EH (cell line): ENCODE measurements at regions not wholly inside any gene's neighbourhood (a gene's known extent, or its start where the extent isn't known, plus 50 kb on each side); places are given as distances from the start of the nearest gene placed in this dataset.

Experiments used
- DNase-seq: peaks from one replicate; pipeline ENCODE4 v3.0.0-alpha.2; 2015; ENCODE audit warnings: low read depth

DNA sequence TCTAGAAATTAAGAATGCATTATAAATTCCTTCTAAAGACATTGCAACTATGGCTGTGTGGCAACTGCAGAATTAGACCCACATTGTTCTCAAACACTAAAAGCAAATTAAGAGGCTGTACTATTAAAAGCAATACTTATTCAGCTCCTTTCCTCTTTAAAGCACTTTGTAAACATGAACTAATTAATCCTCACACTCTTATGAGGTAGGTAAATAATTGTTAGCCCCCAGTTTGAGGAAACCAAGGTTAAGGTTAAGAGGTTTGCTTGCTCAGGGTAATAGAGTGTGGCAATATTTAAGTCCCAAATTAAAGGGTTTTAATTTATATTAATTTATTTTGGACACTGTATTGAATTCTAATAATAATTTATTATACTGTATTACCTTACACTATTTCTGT lies 553.8 kb downstream of the LRRIQ3 start:
- DNase-seq, result no peak

DNA sequence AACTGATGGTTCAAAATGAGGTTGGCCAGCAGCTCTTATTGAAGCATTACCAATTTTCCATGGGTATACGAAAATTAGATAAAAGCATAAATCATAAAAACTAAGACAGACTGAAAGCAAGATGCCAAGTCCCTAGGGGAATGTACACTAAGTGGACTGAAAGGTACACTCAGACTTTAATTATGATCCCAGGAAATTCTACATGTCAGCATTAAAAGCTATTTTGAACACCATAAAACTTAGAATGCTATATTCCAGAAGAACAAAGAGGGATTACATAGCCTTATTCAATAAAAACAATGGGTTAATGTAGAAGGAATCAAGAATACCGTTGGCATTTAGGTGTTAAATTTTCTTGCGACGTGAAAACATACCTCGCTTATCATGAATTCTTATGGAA lies 558.5 kb downstream of the LRRIQ3 start:
- DNase-seq, result no peak

DNA sequence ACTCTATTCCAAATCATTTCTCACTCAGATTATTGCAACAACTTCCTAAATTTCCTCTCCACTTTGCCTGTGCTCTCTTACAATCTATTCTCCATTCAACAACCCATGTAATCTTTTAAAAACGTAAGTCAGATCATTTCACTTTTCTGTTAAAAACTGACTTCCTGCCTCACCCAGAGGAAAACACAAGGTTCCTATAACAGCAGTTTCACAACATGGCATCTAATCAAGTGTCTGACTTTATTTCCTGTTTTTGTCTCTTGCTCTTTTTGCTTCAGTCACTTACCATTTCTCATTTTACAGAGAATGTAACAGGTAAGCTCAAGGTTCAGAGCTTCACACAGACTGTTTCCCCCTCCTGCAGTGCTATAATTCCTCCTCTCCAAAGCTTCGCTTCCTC lies 560.7 kb downstream of the LRRIQ3 start:
- no peak for DNase-seq

DNA sequence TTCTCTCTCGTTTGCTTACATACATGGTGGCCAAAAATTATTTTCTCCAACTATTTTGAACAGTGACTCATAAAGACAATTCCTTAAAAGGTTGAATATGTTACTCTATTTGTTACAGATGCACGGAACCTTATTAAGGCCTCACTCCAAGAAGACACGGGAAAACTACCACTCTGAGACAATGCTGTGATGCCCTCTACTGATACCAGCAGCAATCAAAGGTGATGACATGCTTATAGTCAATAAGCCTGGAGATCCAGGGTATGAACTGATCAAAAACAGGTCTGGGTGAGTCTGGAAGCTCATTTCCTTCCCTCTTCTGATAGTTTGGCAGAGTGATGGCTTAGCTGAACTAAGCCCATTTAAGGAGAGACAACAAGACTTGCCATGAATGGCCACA lies 563.0 kb downstream of the LRRIQ3 start:
- DNase-seq, result no peak

DNA sequence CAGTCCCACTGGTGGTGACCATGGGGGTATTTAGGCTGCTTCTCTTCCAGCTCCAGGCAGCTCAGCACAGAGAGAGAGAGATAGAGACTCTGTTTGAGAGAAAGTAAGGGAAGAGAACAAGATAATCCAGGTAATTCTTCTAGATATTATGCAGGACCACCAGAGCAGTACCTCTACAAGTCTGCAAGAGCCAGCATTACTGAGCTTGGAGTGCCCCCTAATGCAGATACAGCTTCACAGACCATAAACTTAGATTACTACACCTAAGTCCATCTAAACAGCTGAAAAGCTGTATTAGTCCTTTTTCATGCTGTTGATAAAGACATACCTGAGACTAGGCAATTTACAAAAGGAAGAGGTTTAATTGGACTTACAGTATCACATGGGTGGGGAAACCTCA lies 570.3 kb downstream of the LRRIQ3 start:
- DNase-seq, result no peak

DNA sequence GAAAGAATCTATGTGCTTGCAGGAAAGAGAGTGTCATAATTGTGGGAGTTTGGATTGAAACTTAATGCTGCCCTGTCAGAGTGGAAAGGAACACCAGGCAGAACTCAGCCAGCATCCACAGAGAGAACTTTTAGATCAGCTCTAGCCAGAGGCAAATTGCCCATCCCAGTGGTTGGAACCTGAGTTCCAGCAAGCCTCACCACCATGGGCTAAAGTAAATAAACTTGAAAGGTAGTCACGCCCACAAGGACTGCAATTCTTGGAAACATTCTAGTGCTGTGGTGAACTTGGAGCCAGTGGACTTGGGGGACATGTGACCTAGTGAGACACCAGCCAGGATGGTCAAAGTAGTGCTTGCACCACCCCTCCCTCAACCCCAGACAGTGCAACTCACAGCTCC lies 571.6 kb downstream of the LRRIQ3 start:
- no peak for DNase-seq

DNA sequence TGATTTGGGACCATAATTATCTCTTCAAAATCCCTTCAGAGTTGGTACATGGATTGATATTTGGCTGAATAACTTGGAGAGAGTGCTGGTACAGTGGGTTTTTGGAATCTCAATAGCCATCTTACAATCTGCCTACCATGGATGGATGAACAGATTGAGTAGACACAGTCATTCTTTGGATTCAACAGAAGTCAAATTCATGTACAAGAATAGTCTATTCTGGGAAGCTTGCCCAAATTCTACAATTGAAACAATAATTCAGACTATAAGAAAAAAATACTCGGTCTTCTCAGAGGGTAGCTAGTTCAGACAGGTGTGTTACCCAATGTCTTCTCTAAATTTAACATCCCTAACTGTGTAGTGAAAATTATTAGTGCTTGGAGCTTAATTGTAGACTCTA lies 574.0 kb downstream of the LRRIQ3 start:
- DNase-seq, result no peak

DNA sequence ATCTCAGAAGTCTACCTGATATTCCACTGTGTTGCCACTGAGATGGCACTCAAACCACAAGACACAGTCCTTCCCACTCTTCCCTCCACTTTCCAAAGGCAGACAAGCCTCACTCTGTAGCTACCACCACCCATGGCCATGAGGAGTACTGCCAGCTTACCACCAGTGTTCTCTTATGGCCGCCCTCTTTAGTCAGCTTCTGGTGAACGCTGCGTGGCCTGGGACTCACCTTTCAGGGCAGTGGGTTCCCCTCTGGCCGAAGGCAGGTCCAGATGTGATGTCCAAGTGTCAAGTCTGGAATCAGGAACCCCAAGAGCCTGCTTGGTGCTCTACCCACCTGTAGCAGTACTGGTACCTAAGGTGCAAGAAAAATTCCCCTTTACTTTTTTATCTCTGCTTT lies 580.8 kb downstream of the LRRIQ3 start:
- DNase-seq, result no peak

DNA sequence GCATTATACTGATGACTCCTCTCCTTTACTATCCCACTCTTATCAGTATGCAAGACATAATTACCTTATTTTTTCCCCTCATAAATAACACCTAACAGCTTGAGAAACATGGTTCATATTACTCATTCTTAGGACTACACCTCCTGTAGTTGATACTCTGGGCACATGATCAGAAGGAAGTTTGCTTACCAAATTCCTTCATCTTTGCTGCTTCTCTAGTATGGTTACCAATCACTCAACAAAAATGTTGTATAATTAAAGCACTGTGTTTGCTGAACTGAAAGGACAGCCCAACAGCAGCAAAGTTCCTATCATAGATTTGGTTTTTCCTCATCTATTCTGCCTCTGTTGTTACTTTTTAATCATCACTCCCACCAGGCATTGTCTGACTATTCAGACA lies 586.3 kb downstream of the LRRIQ3 start:
- no peak for DNase-seq

DNA sequence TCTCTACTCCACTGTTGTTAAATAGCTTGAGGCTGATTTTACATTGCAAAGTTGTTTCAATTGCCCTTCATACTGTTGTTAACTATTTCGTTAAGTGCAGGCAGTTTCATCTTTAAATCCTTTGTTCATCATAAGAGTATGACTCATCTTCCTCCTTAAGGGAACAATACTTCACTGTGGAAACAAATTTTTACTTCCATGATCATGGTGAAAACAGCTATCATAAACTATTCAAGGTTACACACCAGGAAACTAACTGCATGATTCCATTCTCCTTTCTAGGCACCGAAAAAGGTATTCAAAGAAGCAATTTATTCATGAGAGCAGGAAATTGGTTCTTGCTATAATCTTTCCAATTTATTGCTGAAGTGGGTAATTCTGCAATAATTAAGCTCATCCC lies 593.2 kb downstream of the LRRIQ3 start:
- DNase-seq, result no peak

DNA sequence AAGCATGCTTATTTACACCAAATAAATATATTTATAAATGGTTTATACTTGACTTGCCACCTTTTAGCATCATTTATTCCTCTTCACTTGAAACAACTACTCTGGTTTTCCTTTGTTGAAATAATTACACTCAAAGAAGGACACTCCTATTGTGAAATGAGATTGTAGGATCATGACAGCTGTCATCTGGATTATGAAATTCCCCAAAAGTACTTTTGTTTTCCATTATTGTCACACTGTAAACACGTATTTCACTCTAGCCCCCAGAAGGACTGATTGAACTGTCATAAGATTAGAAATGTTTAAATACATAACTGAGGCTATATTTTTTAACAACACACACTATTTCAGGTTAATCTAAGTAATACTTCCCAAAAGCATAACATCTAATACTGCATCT lies 593.8 kb downstream of the LRRIQ3 start:
- DNase-seq, result no peak

DNA sequence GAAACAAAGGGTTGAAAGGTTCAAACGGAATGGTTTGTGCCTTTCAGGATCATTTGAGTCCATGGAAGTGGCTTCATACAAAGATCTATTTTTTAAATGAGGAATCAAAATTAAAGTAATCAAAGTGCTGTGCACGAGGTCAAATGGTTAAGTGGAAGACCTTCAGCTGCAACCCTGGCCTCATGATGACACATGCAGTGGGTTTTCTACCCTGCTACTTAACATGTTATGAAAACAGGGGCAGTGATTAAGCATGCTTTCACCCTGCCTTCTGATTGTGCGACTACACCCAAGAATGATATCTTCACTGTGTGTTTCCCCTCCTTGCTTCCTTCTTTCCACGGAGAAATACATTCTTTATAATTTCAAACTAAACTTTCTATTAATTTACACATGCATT lies 604.2 kb downstream of the LRRIQ3 start:
- no peak for DNase-seq

DNA sequence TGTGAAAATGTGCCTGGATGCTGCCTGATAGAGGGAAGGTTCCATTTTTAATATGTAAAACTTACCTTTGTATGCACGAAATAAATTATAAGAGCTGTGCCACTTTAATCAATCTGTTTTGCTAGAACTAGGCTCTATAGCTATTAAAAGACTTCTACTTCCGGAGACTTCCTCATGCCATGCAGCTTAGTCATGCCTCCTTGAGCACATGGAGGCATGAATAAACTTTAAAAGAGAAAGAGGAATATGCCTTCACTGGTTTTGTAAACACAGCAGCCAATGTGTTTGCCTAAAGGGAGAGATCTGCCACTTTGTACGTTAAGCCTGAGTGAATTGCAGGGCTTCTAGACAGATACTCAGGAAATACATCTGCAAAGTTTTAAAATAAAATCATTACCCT lies 604.6 kb downstream of the LRRIQ3 start:
- no peak for DNase-seq

DNA sequence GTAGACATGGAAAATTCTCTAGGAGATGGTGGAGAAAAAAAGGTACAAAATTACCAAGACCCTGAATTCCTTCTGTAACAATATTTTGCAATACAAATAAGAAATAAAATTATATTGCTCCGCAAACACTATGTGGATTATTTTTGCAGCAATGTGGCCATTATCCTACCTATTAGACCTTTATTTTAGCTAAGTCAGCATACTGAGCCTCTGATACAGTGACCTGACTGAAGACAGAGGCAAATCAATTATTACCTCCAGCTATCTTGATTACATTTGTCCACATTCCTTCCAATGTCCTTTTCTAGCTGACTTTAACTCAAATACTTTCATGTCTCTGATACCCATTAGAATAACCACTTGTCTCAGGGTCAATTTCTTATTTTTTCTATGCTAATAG lies 610.9 kb downstream of the LRRIQ3 start:
- DNase-seq, result no peak

DNA sequence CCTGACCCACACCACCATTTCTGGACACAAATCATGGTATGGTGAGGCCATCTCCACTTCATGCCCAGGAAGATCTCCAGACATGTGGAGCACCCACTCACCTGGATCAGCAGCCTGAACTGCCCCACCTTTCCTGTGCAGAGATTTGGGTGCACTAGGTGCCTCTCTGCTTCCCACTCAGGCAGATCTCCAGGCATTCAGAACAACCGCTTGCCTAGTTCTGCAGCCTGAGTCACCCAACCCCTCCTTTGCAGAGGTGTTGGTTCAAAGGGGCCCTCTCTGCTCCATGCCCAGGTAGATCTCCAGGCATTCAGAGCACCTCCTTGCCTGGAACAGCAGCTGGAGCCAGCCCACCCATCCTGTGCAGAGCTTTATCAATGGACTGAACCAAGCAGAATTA lies 620.8 kb downstream of the LRRIQ3 start:
- DNase-seq, result no peak

DNA sequence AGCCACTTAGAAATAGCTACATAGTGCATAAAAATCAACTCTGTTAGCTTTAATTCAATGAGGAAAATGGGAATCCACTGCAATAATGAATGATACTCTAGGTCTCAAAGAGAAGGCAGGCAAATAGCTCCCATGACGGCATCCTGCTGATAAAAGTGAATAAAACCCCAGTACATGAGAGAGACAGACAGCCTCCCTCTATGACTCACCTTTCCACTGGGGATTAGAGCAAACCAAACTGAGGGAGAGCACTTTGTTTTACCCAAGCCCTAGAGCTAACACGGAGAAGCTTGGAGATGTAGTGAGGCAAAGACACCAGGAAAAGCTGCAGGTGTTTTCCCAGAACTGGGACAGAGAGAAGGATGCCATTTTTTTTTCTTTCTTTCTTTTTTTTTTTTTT lies 621.9 kb downstream of the LRRIQ3 start:
- no peak for DNase-seq

DNA sequence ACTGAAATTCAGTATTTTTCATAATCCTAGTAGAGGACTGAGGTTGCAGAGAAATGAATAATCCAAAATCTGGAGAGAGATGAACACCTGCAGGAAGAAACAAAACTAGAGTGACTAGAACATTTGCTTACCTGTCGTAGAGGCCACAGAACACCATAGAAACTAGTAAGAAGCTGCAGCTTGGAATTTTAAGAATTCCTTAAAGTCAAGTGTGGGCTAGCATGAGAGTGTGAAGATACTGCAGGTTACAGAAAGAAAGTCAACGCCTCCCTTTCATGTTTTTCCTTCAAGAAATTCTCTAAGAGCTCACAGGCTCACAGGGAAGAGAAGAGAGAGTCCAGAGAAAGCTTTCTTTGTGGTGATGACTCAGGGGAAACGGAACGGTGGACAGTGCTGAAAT lies 633.7 kb downstream of the LRRIQ3 start:
- no peak for DNase-seq

DNA sequence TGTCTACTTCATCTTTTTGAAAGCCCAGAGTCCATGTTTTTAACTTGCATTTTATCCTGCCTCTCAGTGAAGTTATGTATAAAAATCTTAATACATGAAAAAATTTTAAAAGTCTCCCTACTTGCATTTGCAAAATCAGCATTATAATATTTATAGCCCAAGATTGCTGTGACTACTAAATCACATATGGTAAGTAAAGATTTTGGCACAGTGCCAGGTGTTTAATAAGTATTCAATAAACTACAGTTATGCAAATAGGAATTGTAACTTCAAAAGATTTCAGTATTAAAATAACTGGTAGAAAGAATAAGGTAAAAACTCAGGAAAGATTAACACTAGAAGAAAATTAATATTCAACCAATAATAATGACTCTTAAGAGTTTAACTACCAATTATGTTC lies 641.7 kb downstream of the LRRIQ3 start:
- DNase-seq, result no peak

DNA sequence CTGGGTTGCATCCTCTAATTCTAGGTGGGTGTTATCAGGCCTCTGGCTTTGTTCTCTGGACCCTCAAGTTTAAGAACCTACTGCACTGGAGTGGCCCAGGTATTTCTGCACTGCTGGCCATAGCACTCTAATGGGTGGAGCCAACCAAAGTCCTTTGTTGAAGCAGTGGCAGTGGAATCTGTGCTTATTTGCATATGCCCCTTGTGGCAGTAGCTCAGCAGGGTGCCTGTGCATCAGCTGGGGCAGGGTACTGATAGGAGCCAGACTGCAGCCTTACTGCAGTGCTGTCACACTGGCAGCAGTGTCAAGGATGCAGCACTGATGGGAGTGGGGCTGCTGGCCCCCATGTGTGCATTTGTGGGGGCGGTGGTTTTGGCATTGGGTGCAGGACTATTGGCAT lies 660.6 kb downstream of the LRRIQ3 start:
- no peak for DNase-seq

DNA sequence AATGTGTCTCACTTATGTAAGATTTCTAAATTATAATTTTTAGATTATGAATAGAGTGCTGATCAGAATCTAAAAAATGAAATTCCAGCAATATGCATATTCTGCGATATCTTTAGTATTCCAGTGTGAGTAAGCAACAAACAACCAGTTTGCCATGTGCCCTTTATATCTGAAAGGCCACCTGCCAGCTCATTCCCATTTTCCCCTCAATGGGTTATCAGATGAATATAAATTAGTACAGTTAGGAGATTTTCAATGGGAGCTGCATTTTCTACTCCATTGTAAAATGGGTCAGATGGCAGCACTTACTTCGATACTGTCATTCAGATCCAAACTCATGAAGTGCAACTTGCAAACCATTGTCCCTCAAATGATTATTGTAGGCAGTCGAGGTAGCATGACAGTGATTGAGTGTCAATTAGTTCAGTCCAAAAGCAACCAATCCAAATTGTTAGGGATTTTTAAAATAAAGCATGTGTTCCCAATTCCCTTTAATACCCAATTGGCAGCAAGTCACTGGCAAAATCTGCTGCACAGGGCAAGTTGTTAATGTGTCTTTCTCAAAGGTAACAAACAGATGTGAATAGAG lies 680.3 kb downstream of the LRRIQ3 start:
- DNase-seq, result no peak

DNA sequence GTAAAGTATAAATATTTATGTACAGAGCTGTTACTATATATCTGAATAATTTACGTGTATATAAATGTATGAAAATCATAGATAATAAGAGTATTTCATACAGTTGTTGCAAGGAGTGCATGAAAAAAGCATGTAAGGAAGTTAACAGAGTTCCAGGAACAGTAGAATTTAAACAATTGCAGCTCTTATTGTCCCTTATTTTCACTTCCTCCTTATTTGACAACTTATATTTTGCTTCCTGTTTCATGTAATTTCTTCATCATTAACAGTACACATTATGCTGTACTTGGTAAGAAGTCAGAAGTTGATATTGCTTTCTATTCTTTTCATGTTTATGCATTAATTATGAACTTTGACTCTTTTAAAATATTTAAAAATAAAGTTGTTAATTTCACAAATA lies 681.5 kb downstream of the LRRIQ3 start:
- no peak for DNase-seq

DNA sequence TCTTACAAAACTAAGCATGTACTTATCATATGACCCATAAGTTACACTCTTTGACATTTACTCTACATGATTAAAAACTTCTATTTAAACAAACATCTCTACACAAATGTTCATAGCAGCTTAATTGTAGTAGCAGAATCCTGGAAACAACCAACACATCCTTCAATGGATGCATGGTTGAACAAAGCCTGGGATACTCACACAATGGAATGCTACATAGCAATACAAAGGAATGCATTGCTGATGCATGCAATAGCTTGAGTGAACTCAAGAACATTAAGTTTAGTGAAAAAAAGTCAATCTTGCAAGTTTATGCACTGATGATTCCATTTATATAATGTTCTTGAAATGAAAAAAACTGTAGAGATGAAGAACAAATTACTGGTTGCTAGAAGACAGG lies 686.9 kb downstream of the LRRIQ3 start:
- DNase-seq, result no peak

DNA sequence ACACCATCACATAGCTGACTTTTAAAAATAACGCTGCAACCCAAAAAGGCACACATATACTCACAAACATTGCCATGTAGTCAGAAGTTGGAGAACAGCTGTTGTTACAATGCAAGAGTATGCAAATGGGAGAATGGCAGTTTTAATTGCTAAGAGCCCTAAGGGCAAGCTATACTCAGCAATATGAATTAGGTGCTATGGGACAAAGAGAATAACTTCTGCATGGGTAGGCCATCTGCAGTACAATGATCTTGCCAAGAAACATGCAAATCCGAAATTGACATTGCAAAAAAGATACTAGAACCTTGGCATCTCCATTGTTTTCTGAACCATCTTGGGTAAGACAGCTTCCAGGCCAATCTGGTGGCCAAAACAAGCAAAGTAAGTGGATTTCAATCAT lies 697.8 kb downstream of the LRRIQ3 start:
- DNase-seq, result no peak

DNA sequence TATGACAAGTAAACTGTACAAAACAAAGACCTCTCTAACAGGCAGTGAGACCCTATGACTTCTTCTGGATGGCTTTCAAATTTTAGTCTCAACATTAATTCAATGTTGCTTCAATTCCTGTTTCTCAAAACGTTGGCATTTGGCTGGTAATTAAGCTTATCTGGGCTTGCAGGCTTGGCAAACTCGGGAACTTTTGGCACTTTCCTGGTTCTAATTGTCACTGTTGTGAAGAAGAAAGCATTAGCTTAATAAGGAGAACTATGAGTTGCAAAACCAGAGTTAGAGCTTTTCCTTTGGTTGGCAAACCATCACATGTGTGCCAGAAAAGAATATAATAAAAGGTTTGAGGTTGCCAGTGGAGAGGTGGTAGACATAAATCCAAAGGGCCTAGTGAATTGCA lies 698.3 kb downstream of the LRRIQ3 start:
- DNase-seq, result no peak

DNA sequence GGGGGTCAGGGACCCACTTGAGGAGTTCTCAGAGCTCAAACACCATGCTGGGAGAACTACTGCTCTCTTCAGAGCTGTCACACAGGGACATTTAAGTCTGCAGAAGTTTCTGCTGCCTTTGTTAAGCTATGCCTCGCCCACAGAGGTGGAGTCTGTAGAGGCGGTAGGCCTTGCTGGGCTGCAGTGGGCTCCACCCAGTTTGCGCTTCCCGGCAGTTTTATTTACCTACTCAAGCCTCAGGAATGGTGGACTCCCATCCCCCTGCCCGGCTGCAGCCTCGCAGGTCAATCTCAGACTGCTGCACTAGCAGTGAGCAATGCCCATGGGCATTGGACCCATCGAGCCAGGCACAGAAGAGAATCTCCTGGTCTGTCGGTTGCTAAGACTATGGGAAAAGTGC lies 706.4 kb downstream of the LRRIQ3 start:
- no peak for DNase-seq
